ENCODE measurements at regions not wholly inside any gene's neighbourhood (a gene's known extent, or its start where the extent isn't known, plus 50 kb on each side); places are given as distances from the start of the nearest gene placed in this dataset.

DNA sequence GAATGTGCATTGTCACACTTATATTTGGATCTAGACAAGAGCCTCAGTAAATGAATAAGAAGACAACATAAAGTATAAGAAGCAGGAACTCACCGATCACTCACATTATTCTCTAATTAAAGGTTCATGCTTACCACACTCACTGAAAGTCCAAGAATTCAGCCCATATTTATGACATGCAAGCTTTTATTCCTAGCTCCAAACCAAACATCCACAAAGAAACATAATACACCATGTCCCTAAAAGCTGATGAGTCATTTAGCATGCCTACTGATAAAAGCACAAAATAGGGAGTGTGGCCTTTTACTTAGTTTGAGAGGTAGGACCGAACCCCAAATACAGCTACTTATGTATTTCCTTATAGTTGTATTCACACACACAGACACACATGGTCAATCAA, 1094.6 kb upstream of the CDH2 start:
- TF ChIP-seq ZFP3 (CRISPR knock-in tag; IDR thresholded peaks at IDR 0.05) (no peak), CSDC2 (CRISPR knock-in tag; IDR thresholded peaks at IDR 0.05) (no peak), RARB (CRISPR knock-in tag; IDR thresholded peaks at IDR 0.05) (no peak), ARNTL (CRISPR knock-in tag; IDR thresholded peaks at IDR 0.05; ENCODE audit: borderline replicate concordance, low read depth) (no peak), OSR1 (CRISPR knock-in tag; IDR thresholded peaks at IDR 0.05) (no peak), ZC3H10 (CRISPR knock-in tag; IDR thresholded peaks at IDR 0.05) (no peak), TOX (CRISPR knock-in tag; IDR thresholded peaks at IDR 0.05; ENCODE audit: borderline replicate concordance) (no peak), PPARA (CRISPR knock-in tag; IDR thresholded peaks at IDR 0.05; ENCODE audit: borderline replicate concordance) (no peak), ZFP30 (CRISPR knock-in tag; IDR thresholded peaks at IDR 0.05) (no peak), SNAI2 (CRISPR knock-in tag; IDR thresholded peaks at IDR 0.05) (no peak)
- TF ChIP-seq, protein P1, sequence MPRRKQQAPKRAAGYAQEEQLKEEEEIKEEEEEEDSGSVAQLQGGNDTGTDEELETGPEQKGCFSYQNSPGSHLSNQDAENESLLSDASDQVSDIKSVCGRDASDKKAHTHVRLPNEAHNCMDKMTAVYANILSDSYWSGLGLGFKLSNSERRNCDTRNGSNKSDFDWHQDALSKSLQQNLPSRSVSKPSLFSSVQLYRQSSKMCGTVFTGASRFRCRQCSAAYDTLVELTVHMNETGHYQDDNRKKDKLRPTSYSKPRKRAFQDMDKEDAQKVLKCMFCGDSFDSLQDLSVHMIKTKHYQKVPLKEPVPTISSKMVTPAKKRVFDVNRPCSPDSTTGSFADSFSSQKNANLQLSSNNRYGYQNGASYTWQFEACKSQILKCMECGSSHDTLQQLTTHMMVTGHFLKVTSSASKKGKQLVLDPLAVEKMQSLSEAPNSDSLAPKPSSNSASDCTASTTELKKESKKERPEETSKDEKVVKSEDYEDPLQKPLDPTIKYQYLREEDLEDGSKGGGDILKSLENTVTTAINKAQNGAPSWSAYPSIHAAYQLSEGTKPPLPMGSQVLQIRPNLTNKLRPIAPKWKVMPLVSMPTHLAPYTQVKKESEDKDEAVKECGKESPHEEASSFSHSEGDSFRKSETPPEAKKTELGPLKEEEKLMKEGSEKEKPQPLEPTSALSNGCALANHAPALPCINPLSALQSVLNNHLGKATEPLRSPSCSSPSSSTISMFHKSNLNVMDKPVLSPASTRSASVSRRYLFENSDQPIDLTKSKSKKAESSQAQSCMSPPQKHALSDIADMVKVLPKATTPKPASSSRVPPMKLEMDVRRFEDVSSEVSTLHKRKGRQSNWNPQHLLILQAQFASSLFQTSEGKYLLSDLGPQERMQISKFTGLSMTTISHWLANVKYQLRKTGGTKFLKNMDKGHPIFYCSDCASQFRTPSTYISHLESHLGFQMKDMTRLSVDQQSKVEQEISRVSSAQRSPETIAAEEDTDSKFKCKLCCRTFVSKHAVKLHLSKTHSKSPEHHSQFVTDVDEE (CRISPR knock-in tag; IDR thresholded peaks at IDR 0.05): no peak
- TF ChIP-seq, protein P2, sequence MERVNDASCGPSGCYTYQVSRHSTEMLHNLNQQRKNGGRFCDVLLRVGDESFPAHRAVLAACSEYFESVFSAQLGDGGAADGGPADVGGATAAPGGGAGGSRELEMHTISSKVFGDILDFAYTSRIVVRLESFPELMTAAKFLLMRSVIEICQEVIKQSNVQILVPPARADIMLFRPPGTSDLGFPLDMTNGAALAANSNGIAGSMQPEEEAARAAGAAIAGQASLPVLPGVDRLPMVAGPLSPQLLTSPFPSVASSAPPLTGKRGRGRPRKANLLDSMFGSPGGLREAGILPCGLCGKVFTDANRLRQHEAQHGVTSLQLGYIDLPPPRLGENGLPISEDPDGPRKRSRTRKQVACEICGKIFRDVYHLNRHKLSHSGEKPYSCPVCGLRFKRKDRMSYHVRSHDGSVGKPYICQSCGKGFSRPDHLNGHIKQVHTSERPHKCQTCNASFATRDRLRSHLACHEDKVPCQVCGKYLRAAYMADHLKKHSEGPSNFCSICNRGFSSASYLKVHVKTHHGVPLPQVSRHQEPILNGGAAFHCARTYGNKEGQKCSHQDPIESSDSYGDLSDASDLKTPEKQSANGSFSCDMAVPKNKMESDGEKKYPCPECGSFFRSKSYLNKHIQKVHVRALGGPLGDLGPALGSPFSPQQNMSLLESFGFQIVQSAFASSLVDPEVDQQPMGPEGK (CRISPR knock-in tag; IDR thresholded peaks at IDR 0.05; ENCODE audit: borderline replicate concordance): no peak
- TF ChIP-seq, protein P3, sequence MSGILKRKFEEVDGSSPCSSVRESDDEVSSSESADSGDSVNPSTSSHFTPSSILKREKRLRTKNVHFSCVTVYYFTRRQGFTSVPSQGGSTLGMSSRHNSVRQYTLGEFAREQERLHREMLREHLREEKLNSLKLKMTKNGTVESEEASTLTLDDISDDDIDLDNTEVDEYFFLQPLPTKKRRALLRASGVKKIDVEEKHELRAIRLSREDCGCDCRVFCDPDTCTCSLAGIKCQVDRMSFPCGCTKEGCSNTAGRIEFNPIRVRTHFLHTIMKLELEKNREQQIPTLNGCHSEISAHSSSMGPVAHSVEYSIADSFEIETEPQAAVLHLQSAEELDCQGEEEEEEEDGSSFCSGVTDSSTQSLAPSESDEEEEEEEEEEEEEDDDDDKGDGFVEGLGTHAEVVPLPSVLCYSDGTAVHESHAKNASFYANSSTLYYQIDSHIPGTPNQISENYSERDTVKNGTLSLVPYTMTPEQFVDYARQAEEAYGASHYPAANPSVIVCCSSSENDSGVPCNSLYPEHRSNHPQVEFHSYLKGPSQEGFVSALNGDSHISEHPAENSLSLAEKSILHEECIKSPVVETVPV (CRISPR knock-in tag; IDR thresholded peaks at IDR 0.05): no peak
- TF ChIP-seq, protein P4, sequence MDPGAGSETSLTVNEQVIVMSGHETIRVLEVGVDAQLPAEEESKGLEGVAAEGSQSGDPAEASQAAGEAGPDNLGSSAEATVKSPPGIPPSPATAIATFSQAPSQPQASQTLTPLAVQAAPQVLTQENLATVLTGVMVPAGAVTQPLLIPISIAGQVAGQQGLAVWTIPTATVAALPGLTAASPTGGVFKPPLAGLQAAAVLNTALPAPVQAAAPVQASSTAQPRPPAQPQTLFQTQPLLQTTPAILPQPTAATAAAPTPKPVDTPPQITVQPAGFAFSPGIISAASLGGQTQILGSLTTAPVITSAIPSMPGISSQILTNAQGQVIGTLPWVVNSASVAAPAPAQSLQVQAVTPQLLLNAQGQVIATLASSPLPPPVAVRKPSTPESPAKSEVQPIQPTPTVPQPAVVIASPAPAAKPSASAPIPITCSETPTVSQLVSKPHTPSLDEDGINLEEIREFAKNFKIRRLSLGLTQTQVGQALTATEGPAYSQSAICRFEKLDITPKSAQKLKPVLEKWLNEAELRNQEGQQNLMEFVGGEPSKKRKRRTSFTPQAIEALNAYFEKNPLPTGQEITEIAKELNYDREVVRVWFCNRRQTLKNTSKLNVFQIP (CRISPR knock-in tag; IDR thresholded peaks at IDR 0.05; ENCODE audit: borderline replicate concordance, low read depth): no peak

All from SK-N-SH treated with all-trans-retinoic acid at 6 μM for 48 hours (cell line).